NCI-H2107 (cell line): ENCODE measurements at regions not wholly inside any gene's neighbourhood (a gene's known extent, or its start where the extent isn't known, plus 50 kb on each side); places are given as distances from the start of the nearest gene placed in this dataset.
"Not testable (repeated sequence)": the region's sequence is repeated elsewhere in the genome, so short reads cannot be mapped to it uniquely, and the experiment has no call there.

Experiments
- DNase-seq: peaks from one replicate; lab custom pipeline; 2025; lab: John Stamatoyannopoulos, UW

- DNase-seq, result no peak
Observed at GRCh38 chr5:163696579-163696887, 191.1 kb downstream of the MAT2B start.

- DNase-seq, result no peak
Observed at GRCh38 chr5:163706053-163706771, 200.8 kb downstream of the MAT2B start.

GRCh38 chr5:163712011-163712410 is 206.6 kb downstream of the MAT2B start:
- no peak for DNase-seq

- DNase-seq, result no peak
Observed at GRCh38 chr5:163718272-163718671, 212.9 kb downstream of the MAT2B start.

GRCh38 chr5:163724305-163724704 is 218.9 kb downstream of the MAT2B start:
- no peak for DNase-seq

GRCh38 chr5:163727028-163727427 is 221.6 kb downstream of the MAT2B start:
- DNase-seq, result no peak

GRCh38 chr5:163730206-163730756 is 224.9 kb downstream of the MAT2B start:
- DNase-seq, result no peak

- no peak for DNase-seq
Observed at GRCh38 chr5:163731256-163731655, 225.8 kb downstream of the MAT2B start.

- DNase-seq, result no peak
Observed at GRCh38 chr5:163735069-163735468, 229.7 kb downstream of the MAT2B start.

- DNase-seq, result no peak
Observed at GRCh38 chr5:163747586-163747985, 242.2 kb downstream of the MAT2B start.

- no peak for DNase-seq
Observed at GRCh38 chr5:163748934-163749333, 243.5 kb downstream of the MAT2B start.

GRCh38 chr5:163750415-163750814 is 245.0 kb downstream of the MAT2B start:
- not testable (repeated sequence) for DNase-seq

GRCh38 chr5:163755505-163755904 is 250.1 kb downstream of the MAT2B start:
- DNase-seq, result no peak

GRCh38 chr5:163756170-163756569 is 250.8 kb downstream of the MAT2B start:
- no peak for DNase-seq

GRCh38 chr5:163757344-163757743 is 251.9 kb downstream of the MAT2B start:
- DNase-seq, result no peak

- DNase-seq, result no peak
Observed at GRCh38 chr5:163758283-163758711, 252.9 kb downstream of the MAT2B start.

- no peak for DNase-seq
Observed at GRCh38 chr5:163759000-163759704, 253.7 kb downstream of the MAT2B start.

GRCh38 chr5:163760498-163760897 is 255.1 kb downstream of the MAT2B start:
- DNase-seq, result no peak

- DNase-seq, result no peak
Observed at GRCh38 chr5:163766936-163767670, 261.7 kb downstream of the MAT2B start.

GRCh38 chr5:163770625-163771024 is 265.2 kb downstream of the MAT2B start:
- no peak for DNase-seq

GRCh38 chr5:163772241-163772640 is 266.8 kb downstream of the MAT2B start:
- DNase-seq, result no peak

GRCh38 chr5:163772644-163773043 is 267.2 kb downstream of the MAT2B start:
- no peak for DNase-seq

- DNase-seq, result no peak
Observed at GRCh38 chr5:163773226-163773625, 267.8 kb downstream of the MAT2B start.
